ENCODE measurements at regions not wholly inside any gene's neighbourhood (a gene's known extent, or its start where the extent isn't known, plus 50 kb on each side); places are given as distances from the start of the nearest gene placed in this dataset.

GRCh38 chr5:3026099-3026498 is 274.6 kb upstream of the IRX2 start:
- no peaks in the 10 kb centered on the region for H3K36me3 Mint-ChIP-seq (ENCODE audit: insufficient read depth)
- no peak for TF ChIP-seq CTCF (IDR thresholded peaks at IDR 0.05; ENCODE audit: unreplicated experiment)
- no peaks in the 10 kb centered on the region for H3K4me1 Mint-ChIP-seq (ENCODE audit: low read depth)
- no peak for DNase-seq (ENCODE audit: low spot score, unreplicated experiment)
- H3K27ac Mint-ChIP-seq, result no peak overlapping the region
- H3K9me3 Mint-ChIP-seq (ENCODE audit: low read depth), result no peaks in the 10 kb centered on the region
- H3K27me3 Mint-ChIP-seq, result peaks cover 36% of the 10 kb centered on the region
- no peak overlapping the region for H3K4me3 Mint-ChIP-seq (ENCODE audit: low read depth)

DNA sequence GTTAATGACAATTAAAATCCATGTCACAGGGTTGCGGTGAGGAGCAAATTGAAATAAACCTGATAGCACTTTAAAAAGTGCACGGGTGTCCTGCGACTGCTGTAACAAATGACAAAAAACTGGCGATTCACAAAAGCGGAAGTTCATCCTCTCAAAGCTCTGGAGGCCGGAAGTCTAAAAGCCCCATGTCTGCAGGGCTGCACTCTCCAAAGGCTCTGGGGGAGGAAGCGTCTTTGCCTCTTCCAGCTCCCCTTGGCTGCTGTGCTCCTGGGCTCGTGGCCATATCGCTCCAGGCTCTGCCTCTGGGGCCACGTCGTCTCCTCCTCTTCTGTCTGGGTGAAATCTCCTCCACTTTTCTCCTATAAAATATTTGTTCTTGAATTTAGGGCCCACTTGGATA is 273.9 kb upstream of the IRX2 start:
- no peak for DNase-seq (ENCODE audit: low spot score, unreplicated experiment)
- Mint-ChIP-seq H3K27me3 (peaks cover 36% of the 10 kb centered on the region), H3K4me1 (ENCODE audit: low read depth) (no peaks in the 10 kb centered on the region), H3K36me3 (ENCODE audit: insufficient read depth) (no peaks in the 10 kb centered on the region), H3K4me3 (ENCODE audit: low read depth) (no peak overlapping the region), H3K9me3 (ENCODE audit: low read depth) (no peaks in the 10 kb centered on the region), H3K27ac (no peak overlapping the region)
- TF ChIP-seq CTCF (IDR thresholded peaks at IDR 0.05; ENCODE audit: unreplicated experiment), result no peak

DNA sequence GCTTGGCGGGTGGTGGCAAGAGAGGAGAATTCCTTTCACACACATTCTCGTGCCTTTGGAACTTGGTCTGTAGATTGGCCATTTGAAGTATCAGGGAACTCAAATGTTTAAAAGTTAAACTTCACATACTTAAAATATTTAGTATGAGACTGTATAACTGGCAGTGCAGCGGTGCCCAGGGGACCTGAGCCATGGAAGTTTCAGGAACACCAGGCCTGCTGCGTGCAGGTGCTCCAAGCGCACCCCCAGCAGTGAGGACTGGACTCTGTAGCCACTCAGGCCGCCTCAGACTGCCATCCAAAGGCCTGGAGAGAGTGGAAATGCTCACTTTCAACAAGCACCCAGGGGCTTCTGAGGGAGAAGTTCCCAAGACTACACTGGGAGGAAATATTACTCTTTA is 273.5 kb upstream of the IRX2 start:
- no peaks in the 10 kb centered on the region for H3K36me3 Mint-ChIP-seq (ENCODE audit: insufficient read depth)
- DNase-seq (ENCODE audit: low spot score, unreplicated experiment), result no peak
- no peak overlapping the region for H3K4me3 Mint-ChIP-seq (ENCODE audit: low read depth)
- H3K9me3 Mint-ChIP-seq (ENCODE audit: low read depth), result no peaks in the 10 kb centered on the region
- H3K4me1 Mint-ChIP-seq (ENCODE audit: low read depth), result no peaks in the 10 kb centered on the region
- H3K27me3 Mint-ChIP-seq, result peaks cover 32% of the 10 kb centered on the region
- no peak overlapping the region for H3K27ac Mint-ChIP-seq
- TF ChIP-seq CTCF (IDR thresholded peaks at IDR 0.05; ENCODE audit: unreplicated experiment), result no peak

GRCh38 chr5:3024554-3024953 is 273.1 kb upstream of the IRX2 start:
- no peak overlapping the region for H3K27ac Mint-ChIP-seq
- H3K4me1 Mint-ChIP-seq (ENCODE audit: low read depth), result no peaks in the 10 kb centered on the region
- H3K9me3 Mint-ChIP-seq (ENCODE audit: low read depth), result no peaks in the 10 kb centered on the region
- no peak for DNase-seq (ENCODE audit: low spot score, unreplicated experiment)
- no peaks in the 10 kb centered on the region for H3K36me3 Mint-ChIP-seq (ENCODE audit: insufficient read depth)
- H3K27me3 Mint-ChIP-seq, result peaks cover 32% of the 10 kb centered on the region
- H3K4me3 Mint-ChIP-seq (ENCODE audit: low read depth), result no peak overlapping the region
- no peak for TF ChIP-seq CTCF (IDR thresholded peaks at IDR 0.05; ENCODE audit: unreplicated experiment)

GRCh38 chr5:3024126-3024525 is 272.6 kb upstream of the IRX2 start:
- Mint-ChIP-seq H3K27ac (no peak overlapping the region), H3K4me1 (ENCODE audit: low read depth) (no peaks in the 10 kb centered on the region), H3K36me3 (ENCODE audit: insufficient read depth) (no peaks in the 10 kb centered on the region), H3K9me3 (ENCODE audit: low read depth) (no peaks in the 10 kb centered on the region), H3K27me3 (peaks cover 27% of the 10 kb centered on the region), H3K4me3 (ENCODE audit: low read depth) (no peak overlapping the region)
- no peak for TF ChIP-seq CTCF (IDR thresholded peaks at IDR 0.05; ENCODE audit: unreplicated experiment)
- DNase-seq (ENCODE audit: low spot score, unreplicated experiment), result no peak
